ENCODE measurements at regions not wholly inside any gene's neighbourhood (a gene's known extent, or its start where the extent isn't known, plus 50 kb on each side); places are given as distances from the start of the nearest gene placed in this dataset.
"Not testable (repeated sequence)": the region's sequence is repeated elsewhere in the genome, so short reads cannot be mapped to it uniquely, and the experiment has no call there.

- DNase-seq (ENCODE audit: low read depth in 2 of 3, low spot score in 1 of 3) = no peak
Observed at GRCh38 chr7:145478541-145478940, 638.1 kb upstream of the CNTNAP2 start.

GRCh38 chr7:145474009-145474686 lies 638.3 kb upstream of the TPK1 start:
- DNase-seq (ENCODE audit: low read depth in 2 of 3, low spot score in 1 of 3) = no peak

GRCh38 chr7:145471883-145472282 lies 636.0 kb upstream of the TPK1 start:
- no peak for DNase-seq (ENCODE audit: low read depth in 2 of 3, low spot score in 1 of 3)

GRCh38 chr7:145464287-145464686 lies 628.4 kb upstream of the TPK1 start:
- DNase-seq (ENCODE audit: low read depth in 2 of 3, low spot score in 1 of 3) = no peak

- DNase-seq (ENCODE audit: low read depth in 2 of 3, low spot score in 1 of 3) = no peak
Observed at GRCh38 chr7:145462463-145462862, 626.6 kb upstream of the TPK1 start.

- DNase-seq (ENCODE audit: low read depth in 2 of 3, low spot score in 1 of 3) = no peak
Observed at GRCh38 chr7:145434811-145435210, 599.0 kb upstream of the TPK1 start.

- DNase-seq (ENCODE audit: low read depth in 2 of 3, low spot score in 1 of 3) = no peak
Observed at GRCh38 chr7:145431834-145432233, 596.0 kb upstream of the TPK1 start.

GRCh38 chr7:145418481-145418880 lies 582.6 kb upstream of the TPK1 start:
- DNase-seq (ENCODE audit: low read depth in 2 of 3, low spot score in 1 of 3) = not testable (repeated sequence)

GRCh38 chr7:145411066-145411465 lies 575.2 kb upstream of the TPK1 start:
- no peak for DNase-seq (ENCODE audit: low read depth in 2 of 3, low spot score in 1 of 3)

GRCh38 chr7:145398758-145399157 lies 562.9 kb upstream of the TPK1 start:
- DNase-seq (ENCODE audit: low read depth in 2 of 3, low spot score in 1 of 3) = no peak

- DNase-seq (ENCODE audit: low read depth in 2 of 3, low spot score in 1 of 3) = no peak
Observed at GRCh38 chr7:145394126-145394525, 558.3 kb upstream of the TPK1 start.

- no peak for DNase-seq (ENCODE audit: low read depth in 2 of 3, low spot score in 1 of 3)
Observed at GRCh38 chr7:145382762-145383161, 546.9 kb upstream of the TPK1 start.

- DNase-seq (ENCODE audit: low read depth in 2 of 3, low spot score in 1 of 3) = no peak
Observed at GRCh38 chr7:145378197-145378596, 542.3 kb upstream of the TPK1 start.

- DNase-seq (ENCODE audit: low read depth in 2 of 3, low spot score in 1 of 3) = no peak
Observed at GRCh38 chr7:145360511-145361100, 524.8 kb upstream of the TPK1 start.

- no peak for DNase-seq (ENCODE audit: low read depth in 2 of 3, low spot score in 1 of 3)
Observed at GRCh38 chr7:145350334-145350733, 514.5 kb upstream of the TPK1 start.

GRCh38 chr7:145349452-145349851 lies 513.6 kb upstream of the TPK1 start:
- DNase-seq (ENCODE audit: low read depth in 2 of 3, low spot score in 1 of 3) = not testable (repeated sequence)

- no peak for DNase-seq (ENCODE audit: low read depth in 2 of 3, low spot score in 1 of 3)
Observed at GRCh38 chr7:145347271-145347670, 511.4 kb upstream of the TPK1 start.

- DNase-seq (ENCODE audit: low read depth in 2 of 3, low spot score in 1 of 3) = no peak
Observed at GRCh38 chr7:145339319-145339718, 503.5 kb upstream of the TPK1 start.

- DNase-seq (ENCODE audit: low read depth in 2 of 3, low spot score in 1 of 3) = no peak
Observed at GRCh38 chr7:145331522-145331921, 495.7 kb upstream of the TPK1 start.

GRCh38 chr7:145331076-145331475 lies 495.2 kb upstream of the TPK1 start:
- DNase-seq (ENCODE audit: low read depth in 2 of 3, low spot score in 1 of 3) = no peak

- DNase-seq (ENCODE audit: low read depth in 2 of 3, low spot score in 1 of 3) = no peak
Observed at GRCh38 chr7:145327646-145328045, 491.8 kb upstream of the TPK1 start.

GRCh38 chr7:145324081-145324480 lies 488.2 kb upstream of the TPK1 start:
- DNase-seq (ENCODE audit: low read depth in 2 of 3, low spot score in 1 of 3) = no peak

GRCh38 chr7:145313551-145313950 lies 477.7 kb upstream of the TPK1 start:
- no peak for DNase-seq (ENCODE audit: low read depth in 2 of 3, low spot score in 1 of 3)
